ENCODE measurements at regions not wholly inside any gene's neighbourhood (a gene's known extent, or its start where the extent isn't known, plus 50 kb on each side); places are given as distances from the start of the nearest gene placed in this dataset.

- no peaks in the 10 kb centered on the region for H3K36me3 ChIP-seq (ENCODE audit: control insufficient read depth in 2 of 2, insufficient read depth in 2 of 2, low read length in 1 of 2)
- H3K9me3 ChIP-seq (ENCODE audit: control insufficient read depth in 2 of 2, insufficient read depth in 1 of 2, low read depth in 1 of 2, low read length in 1 of 2) = no peaks in the 10 kb centered on the region
- WGBS, 2 donors = 93% methylated on average over 7 of the region's 7 CpGs
Observed at GRCh38 chr3:83770664-83771402, 1188.0 kb upstream of the CADM2 start.

GRCh38 chr3:83802801-83803200 lies 1156.0 kb upstream of the CADM2 start:
- no peaks in the 10 kb centered on the region for H3K9me3 ChIP-seq (ENCODE audit: control insufficient read depth in 2 of 2, insufficient read depth in 1 of 2, low read depth in 1 of 2, low read length in 1 of 2)
- H3K4me1 ChIP-seq (ENCODE audit: control insufficient read depth in 2 of 2, insufficient read depth in 2 of 2, low read length in 1 of 2) = no peaks in the 10 kb centered on the region
- no peaks in the 10 kb centered on the region for H3K36me3 ChIP-seq (ENCODE audit: control insufficient read depth in 2 of 2, insufficient read depth in 2 of 2, low read length in 1 of 2)
- no peak overlapping the region for H3K27ac ChIP-seq (ENCODE audit: low read depth in 2 of 2, low read length in 1 of 2)
- no peak overlapping the region for H3K4me3 ChIP-seq (ENCODE audit: low read depth in 1 of 2, low read length in 2 of 2)
- 78 to 82% methylated on average over 2 of the region's 2 CpGs for WGBS, 2 donors
- H3K27me3 ChIP-seq (ENCODE audit: control insufficient read depth in 1 of 2, insufficient read depth in 2 of 2, low read length in 2 of 2) = no peaks in the 10 kb centered on the region

More at GRCh38 chr3:83770664-83771402, 1188.0 kb upstream of the CADM2 start:
- Histone ChIP-seq H3K4me3 (ENCODE audit: low read depth in 1 of 2, low read length in 2 of 2) (no peak overlapping the region), H3K27ac (ENCODE audit: low read depth in 2 of 2, low read length in 1 of 2) (no peak overlapping the region), H3K27me3 (ENCODE audit: control insufficient read depth in 1 of 2, insufficient read depth in 2 of 2, low read length in 2 of 2) (no peaks in the 10 kb centered on the region), H3K4me1 (ENCODE audit: control insufficient read depth in 2 of 2, insufficient read depth in 2 of 2, low read length in 1 of 2) (no peaks in the 10 kb centered on the region)

GRCh38 chr3:83807511-83807910 lies 1151.3 kb upstream of the CADM2 start:
- no peaks in the 10 kb centered on the region for H3K9me3 ChIP-seq (ENCODE audit: control insufficient read depth in 2 of 2, insufficient read depth in 1 of 2, low read depth in 1 of 2, low read length in 1 of 2)
- no peak overlapping the region for H3K4me3 ChIP-seq (ENCODE audit: low read depth in 1 of 2, low read length in 2 of 2)
- H3K36me3 ChIP-seq (ENCODE audit: control insufficient read depth in 2 of 2, insufficient read depth in 2 of 2, low read length in 1 of 2) = no peaks in the 10 kb centered on the region
- no peaks in the 10 kb centered on the region for H3K4me1 ChIP-seq (ENCODE audit: control insufficient read depth in 2 of 2, insufficient read depth in 2 of 2, low read length in 1 of 2)
- no peaks in the 10 kb centered on the region for H3K27me3 ChIP-seq (ENCODE audit: control insufficient read depth in 1 of 2, insufficient read depth in 2 of 2, low read length in 2 of 2)
- WGBS, 2 donors = 72 to 73% methylated on average over 3 of the region's 3 CpGs
- H3K27ac ChIP-seq (ENCODE audit: low read depth in 2 of 2, low read length in 1 of 2) = no peak overlapping the region

GRCh38 chr3:83813176-83813575 lies 1145.6 kb upstream of the CADM2 start:
- H3K4me1 ChIP-seq (ENCODE audit: control insufficient read depth in 2 of 2, insufficient read depth in 2 of 2, low read length in 1 of 2) = no peaks in the 10 kb centered on the region
- H3K27ac ChIP-seq (ENCODE audit: low read depth in 2 of 2, low read length in 1 of 2) = no peak overlapping the region
- H3K9me3 ChIP-seq (ENCODE audit: control insufficient read depth in 2 of 2, insufficient read depth in 1 of 2, low read depth in 1 of 2, low read length in 1 of 2) = peaks cover 0 to 3% of the 10 kb centered on the region in 2 donors
- no peak overlapping the region for H3K4me3 ChIP-seq (ENCODE audit: low read depth in 1 of 2, low read length in 2 of 2)
- no peaks in the 10 kb centered on the region for H3K27me3 ChIP-seq (ENCODE audit: control insufficient read depth in 1 of 2, insufficient read depth in 2 of 2, low read length in 2 of 2)
- 92 to 94% methylated on average over 3 of the region's 3 CpGs for WGBS, 2 donors
- no peaks in the 10 kb centered on the region for H3K36me3 ChIP-seq (ENCODE audit: control insufficient read depth in 2 of 2, insufficient read depth in 2 of 2, low read length in 1 of 2)

GRCh38 chr3:83816653-83817052 lies 1142.1 kb upstream of the CADM2 start:
- 95 to 96% methylated on average over 1 of the region's 1 CpG for WGBS, 2 donors
- Histone ChIP-seq H3K27ac (ENCODE audit: low read depth in 2 of 2, low read length in 1 of 2) (no peak overlapping the region), H3K9me3 (ENCODE audit: control insufficient read depth in 2 of 2, insufficient read depth in 1 of 2, low read depth in 1 of 2, low read length in 1 of 2) (peaks cover 0 to 3% of the 10 kb centered on the region in 2 donors), H3K4me1 (ENCODE audit: control insufficient read depth in 2 of 2, insufficient read depth in 2 of 2, low read length in 1 of 2) (no peaks in the 10 kb centered on the region), H3K27me3 (ENCODE audit: control insufficient read depth in 1 of 2, insufficient read depth in 2 of 2, low read length in 2 of 2) (no peaks in the 10 kb centered on the region), H3K4me3 (ENCODE audit: low read depth in 1 of 2, low read length in 2 of 2) (no peak overlapping the region), H3K36me3 (ENCODE audit: control insufficient read depth in 2 of 2, insufficient read depth in 2 of 2, low read length in 1 of 2) (no peaks in the 10 kb centered on the region)

GRCh38 chr3:83821506-83821905 lies 1137.3 kb upstream of the CADM2 start:
- H3K27ac ChIP-seq (ENCODE audit: low read depth in 2 of 2, low read length in 1 of 2) = no peak overlapping the region
- no peaks in the 10 kb centered on the region for H3K9me3 ChIP-seq (ENCODE audit: control insufficient read depth in 2 of 2, insufficient read depth in 1 of 2, low read depth in 1 of 2, low read length in 1 of 2)
- WGBS, 2 donors = 72 to 81% methylated on average over 8 of the region's 8 CpGs

GRCh38 chr3:83823095-83823494 lies 1135.7 kb upstream of the CADM2 start:
- H3K27me3 ChIP-seq (ENCODE audit: control insufficient read depth in 1 of 2, insufficient read depth in 2 of 2, low read length in 2 of 2) = no peaks in the 10 kb centered on the region
- H3K9me3 ChIP-seq (ENCODE audit: control insufficient read depth in 2 of 2, insufficient read depth in 1 of 2, low read depth in 1 of 2, low read length in 1 of 2) = no peaks in the 10 kb centered on the region
- no peak overlapping the region for H3K4me3 ChIP-seq (ENCODE audit: low read depth in 1 of 2, low read length in 2 of 2)
- 32 to 43% methylated on average over 1 of the region's 1 CpG for WGBS, 2 donors
- no peaks in the 10 kb centered on the region for H3K4me1 ChIP-seq (ENCODE audit: control insufficient read depth in 2 of 2, insufficient read depth in 2 of 2, low read length in 1 of 2)
- H3K36me3 ChIP-seq (ENCODE audit: control insufficient read depth in 2 of 2, insufficient read depth in 2 of 2, low read length in 1 of 2) = no peaks in the 10 kb centered on the region
- no peak overlapping the region for H3K27ac ChIP-seq (ENCODE audit: low read depth in 2 of 2, low read length in 1 of 2)

More at GRCh38 chr3:83821506-83821905, 1137.3 kb upstream of the CADM2 start:
- H3K27me3 ChIP-seq (ENCODE audit: control insufficient read depth in 1 of 2, insufficient read depth in 2 of 2, low read length in 2 of 2) = no peaks in the 10 kb centered on the region
- H3K36me3 ChIP-seq (ENCODE audit: control insufficient read depth in 2 of 2, insufficient read depth in 2 of 2, low read length in 1 of 2) = no peaks in the 10 kb centered on the region
- H3K4me3 ChIP-seq (ENCODE audit: low read depth in 1 of 2, low read length in 2 of 2) = no peak overlapping the region
- H3K4me1 ChIP-seq (ENCODE audit: control insufficient read depth in 2 of 2, insufficient read depth in 2 of 2, low read length in 1 of 2) = no peaks in the 10 kb centered on the region

- 92 to 100% methylated on average over 4 of the region's 4 CpGs for WGBS, 2 donors
Observed at GRCh38 chr3:83835040-83835439, 1123.7 kb upstream of the CADM2 start.

GRCh38 chr3:83842511-83842910 lies 1116.3 kb upstream of the CADM2 start:
- no peaks in the 10 kb centered on the region for H3K4me1 ChIP-seq (ENCODE audit: control insufficient read depth in 2 of 2, insufficient read depth in 2 of 2, low read length in 1 of 2)
- no peaks in the 10 kb centered on the region for H3K27me3 ChIP-seq (ENCODE audit: control insufficient read depth in 1 of 2, insufficient read depth in 2 of 2, low read length in 2 of 2)
- no peaks in the 10 kb centered on the region for H3K9me3 ChIP-seq (ENCODE audit: control insufficient read depth in 2 of 2, insufficient read depth in 1 of 2, low read depth in 1 of 2, low read length in 1 of 2)
- no peak overlapping the region for H3K4me3 ChIP-seq (ENCODE audit: low read depth in 1 of 2, low read length in 2 of 2)
- no peaks in the 10 kb centered on the region for H3K36me3 ChIP-seq (ENCODE audit: control insufficient read depth in 2 of 2, insufficient read depth in 2 of 2, low read length in 1 of 2)
- no peak overlapping the region for H3K27ac ChIP-seq (ENCODE audit: low read depth in 2 of 2, low read length in 1 of 2)
- WGBS, 2 donors = 43 to 65% methylated on average over 1 of the region's 1 CpG

More at GRCh38 chr3:83835040-83835439, 1123.7 kb upstream of the CADM2 start:
- Histone ChIP-seq H3K27ac (ENCODE audit: low read depth in 2 of 2, low read length in 1 of 2) (no peak overlapping the region), H3K4me1 (ENCODE audit: control insufficient read depth in 2 of 2, insufficient read depth in 2 of 2, low read length in 1 of 2) (no peaks in the 10 kb centered on the region), H3K36me3 (ENCODE audit: control insufficient read depth in 2 of 2, insufficient read depth in 2 of 2, low read length in 1 of 2) (no peaks in the 10 kb centered on the region), H3K4me3 (ENCODE audit: low read depth in 1 of 2, low read length in 2 of 2) (no peak overlapping the region), H3K27me3 (ENCODE audit: control insufficient read depth in 1 of 2, insufficient read depth in 2 of 2, low read length in 2 of 2) (no peaks in the 10 kb centered on the region), H3K9me3 (ENCODE audit: control insufficient read depth in 2 of 2, insufficient read depth in 1 of 2, low read depth in 1 of 2, low read length in 1 of 2) (no peaks in the 10 kb centered on the region)

- H3K4me1 ChIP-seq (ENCODE audit: control insufficient read depth in 2 of 2, insufficient read depth in 2 of 2, low read length in 1 of 2) = no peaks in the 10 kb centered on the region
- H3K27me3 ChIP-seq (ENCODE audit: control insufficient read depth in 1 of 2, insufficient read depth in 2 of 2, low read length in 2 of 2) = no peaks in the 10 kb centered on the region
- WGBS, 2 donors = 66 to 91% methylated on average over 2 of the region's 2 CpGs
- H3K9me3 ChIP-seq (ENCODE audit: control insufficient read depth in 2 of 2, insufficient read depth in 1 of 2, low read depth in 1 of 2, low read length in 1 of 2) = no peaks in the 10 kb centered on the region
- no peak overlapping the region for H3K27ac ChIP-seq (ENCODE audit: low read depth in 2 of 2, low read length in 1 of 2)
- no peak overlapping the region for H3K4me3 ChIP-seq (ENCODE audit: low read depth in 1 of 2, low read length in 2 of 2)
- H3K36me3 ChIP-seq (ENCODE audit: control insufficient read depth in 2 of 2, insufficient read depth in 2 of 2, low read length in 1 of 2) = no peaks in the 10 kb centered on the region
Observed at GRCh38 chr3:83843716-83844115, 1115.1 kb upstream of the CADM2 start.

Data from esophagus (tissue), 2 donors.